Parathyroid adenoma (tissue), 2 donors: ENCODE measurements at regions not wholly inside any gene's neighbourhood (a gene's known extent, or its start where the extent isn't known, plus 50 kb on each side); places are given as distances from the start of the nearest gene placed in this dataset.

Source experiments
- H2AFZ ChIP-seq: fragments of 300-600 bp; sonication (generic); one replicate; pipeline ENCODE4 v1.7.0; 2017; ENCODE audit warnings: antibody characterized with exemption, mild to moderate bottlenecking
- H3K27ac ChIP-seq: fragments of 300-600 bp; sonication (generic); one replicate; pipeline ENCODE4 v1.7.0; 2017
- H3K27me3 ChIP-seq: fragments of 300-600 bp; sonication (generic); one replicate; pipeline ENCODE4 v1.7.0; 2017; ENCODE audit warnings: low read length; ENCODE audit not compliant: control insufficient read depth, insufficient read depth
- H3K36me3 ChIP-seq: fragments of 300-600 bp; sonication (generic); one replicate; pipeline ENCODE4 v1.7.0; 2017; ENCODE audit warnings: low read length; ENCODE audit not compliant: control insufficient read depth, insufficient read depth
- H3K4me1 ChIP-seq: fragments of 300-600 bp; sonication (generic); one replicate; pipeline ENCODE4 v1.7.0; 2017; ENCODE audit warnings: control low read depth
- H3K4me2 ChIP-seq: fragments of 300-600 bp; sonication (generic); one replicate; pipeline ENCODE4 v1.7.0; 2017; ENCODE audit warnings: low read length
- H3K4me3 ChIP-seq: fragments of 300-600 bp; sonication (generic); one replicate; pipeline ENCODE4 v1.7.0; 2017; ENCODE audit warnings: low read depth, low read length
- H3K79me2 ChIP-seq: fragments of 300-600 bp; sonication (generic); one replicate; pipeline ENCODE4 v1.7.0; 2017; ENCODE audit warnings: control low read depth
- H3K9ac ChIP-seq: fragments of 300-600 bp; sonication (generic); one replicate; pipeline ENCODE4 v1.7.0; 2017; ENCODE audit warnings: mild to moderate bottlenecking
- H3K9me3 ChIP-seq: fragments of 300-600 bp; sonication (generic); one replicate; pipeline ENCODE4 v1.7.0; 2017; ENCODE audit warnings: low read length; ENCODE audit not compliant: control insufficient read depth
- TF ChIP-seq, protein P1 (sequence below): fragments of 300-600 bp; sonication (generic); IDR thresholded peaks from one replicate; pipeline ENCODE4 v1.7.0; 2017; ENCODE audit warnings: antibody characterized with exemption, mild to moderate bottlenecking
- donor health status: primary hyperparathyroidism.

- no peak overlapping the region for H3K27ac ChIP-seq
- no peak overlapping the region for H3K9ac ChIP-seq
- no peaks in the 10 kb centered on the region for H3K79me2 ChIP-seq
- H3K36me3 ChIP-seq, result no peaks in the 10 kb centered on the region
- no peak overlapping the region for H3K4me3 ChIP-seq
- H2AFZ ChIP-seq, result no peak overlapping the region
- H3K9me3 ChIP-seq, result no peaks in the 10 kb centered on the region
- H3K4me2 ChIP-seq, result no peak overlapping the region
- no peaks in the 10 kb centered on the region for H3K4me1 ChIP-seq
- TF ChIP-seq, protein P1, sequence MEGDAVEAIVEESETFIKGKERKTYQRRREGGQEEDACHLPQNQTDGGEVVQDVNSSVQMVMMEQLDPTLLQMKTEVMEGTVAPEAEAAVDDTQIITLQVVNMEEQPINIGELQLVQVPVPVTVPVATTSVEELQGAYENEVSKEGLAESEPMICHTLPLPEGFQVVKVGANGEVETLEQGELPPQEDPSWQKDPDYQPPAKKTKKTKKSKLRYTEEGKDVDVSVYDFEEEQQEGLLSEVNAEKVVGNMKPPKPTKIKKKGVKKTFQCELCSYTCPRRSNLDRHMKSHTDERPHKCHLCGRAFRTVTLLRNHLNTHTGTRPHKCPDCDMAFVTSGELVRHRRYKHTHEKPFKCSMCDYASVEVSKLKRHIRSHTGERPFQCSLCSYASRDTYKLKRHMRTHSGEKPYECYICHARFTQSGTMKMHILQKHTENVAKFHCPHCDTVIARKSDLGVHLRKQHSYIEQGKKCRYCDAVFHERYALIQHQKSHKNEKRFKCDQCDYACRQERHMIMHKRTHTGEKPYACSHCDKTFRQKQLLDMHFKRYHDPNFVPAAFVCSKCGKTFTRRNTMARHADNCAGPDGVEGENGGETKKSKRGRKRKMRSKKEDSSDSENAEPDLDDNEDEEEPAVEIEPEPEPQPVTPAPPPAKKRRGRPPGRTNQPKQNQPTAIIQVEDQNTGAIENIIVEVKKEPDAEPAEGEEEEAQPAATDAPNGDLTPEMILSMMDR, result no peak
- no peaks in the 10 kb centered on the region for H3K27me3 ChIP-seq
These were observed 91.1 kb downstream of the CH25H start for GRCh38 chr10:89115876-89116627.

- Histone ChIP-seq H3K79me2 (no peaks in the 10 kb centered on the region), H3K9me3 (no peaks in the 10 kb centered on the region), H3K4me3 (no peak overlapping the region), H3K27ac (no peak overlapping the region), H3K9ac (no peak overlapping the region), H3K4me2 (no peak overlapping the region), H2AFZ (no peak overlapping the region), H3K27me3 (no peaks in the 10 kb centered on the region), H3K36me3 (no peaks in the 10 kb centered on the region), H3K4me1 (no peaks in the 10 kb centered on the region)
- TF ChIP-seq, protein P1, result no peak
These were observed 92.1 kb downstream of the CH25H start for GRCh38 chr10:89114846-89115625.

DNA sequence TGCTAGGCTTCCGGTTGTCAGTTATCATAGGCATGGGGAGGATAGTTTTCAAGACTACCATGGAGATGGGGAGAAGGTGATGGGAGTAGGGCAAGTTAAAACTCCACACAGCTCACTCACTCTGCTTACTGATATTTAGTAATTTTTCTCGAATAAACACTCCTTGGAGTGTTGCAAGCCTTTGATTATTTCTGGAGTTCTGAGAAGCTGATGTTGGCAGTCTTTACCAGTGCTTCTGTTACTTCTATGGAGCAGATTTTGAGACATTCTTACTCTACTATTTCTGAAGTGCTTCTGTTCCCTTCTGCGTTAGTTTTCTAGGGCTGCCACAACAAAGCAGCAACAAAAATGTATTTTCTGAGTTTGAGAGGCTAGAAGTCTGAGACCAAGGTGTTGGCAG is 104.4 kb downstream of the CH25H start:
- no peak overlapping the region for H3K27ac ChIP-seq
- no peak overlapping the region for H2AFZ ChIP-seq
- no peak overlapping the region for H3K4me2 ChIP-seq
- TF ChIP-seq, protein P1, result no peak
- H3K4me3 ChIP-seq, result no peak overlapping the region
- H3K9ac ChIP-seq, result no peak overlapping the region
- H3K9me3 ChIP-seq, result no peaks in the 10 kb centered on the region
- H3K27me3 ChIP-seq, result no peaks in the 10 kb centered on the region
- no peaks in the 10 kb centered on the region for H3K4me1 ChIP-seq
- no peaks in the 10 kb centered on the region for H3K36me3 ChIP-seq
- H3K79me2 ChIP-seq, result no peaks in the 10 kb centered on the region

GRCh38 chr10:89101943-89102342 is 105.2 kb downstream of the CH25H start:
- Histone ChIP-seq H3K4me2 (no peak overlapping the region), H3K79me2 (no peaks in the 10 kb centered on the region), H3K9me3 (no peaks in the 10 kb centered on the region), H3K27me3 (no peaks in the 10 kb centered on the region), H3K4me1 (no peaks in the 10 kb centered on the region), H3K27ac (no peak overlapping the region), H3K9ac (no peak overlapping the region), H3K36me3 (no peaks in the 10 kb centered on the region), H3K4me3 (no peak overlapping the region), H2AFZ (no peak overlapping the region)
- TF ChIP-seq, protein P1, result no peak
